ENCODE measurements at regions not wholly inside any gene's neighbourhood (a gene's known extent, or its start where the extent isn't known, plus 50 kb on each side); places are given as distances from the start of the nearest gene placed in this dataset.
"Not testable (repeated sequence)": the region's sequence is repeated elsewhere in the genome, so short reads cannot be mapped to it uniquely, and the experiment has no call there.

- H3K4me3 ChIP-seq (ENCODE audit: insufficient read depth, low read length) = no peak overlapping the region
- TF ChIP-seq CTCF (IDR thresholded peaks at IDR 0.05; ENCODE audit: extremely low read depth, low read depth, low read length) = no peak
- H3K27ac ChIP-seq (ENCODE audit: low read depth, low read length) = no peak overlapping the region
- no peak overlapping the region for H3K4me2 ChIP-seq (ENCODE audit: insufficient read depth, low read length)
- no peak overlapping the region for H2AFZ ChIP-seq (ENCODE audit: low read length)
- DNase-seq (ENCODE audit: insufficient read length, low spot score, missing footprints) = no peak
- no peaks in the 10 kb centered on the region for H3K4me1 ChIP-seq (ENCODE audit: insufficient read depth, low read length)
- H3K27me3 ChIP-seq (ENCODE audit: insufficient read depth, low read length) = no peaks in the 10 kb centered on the region
- no peaks in the 10 kb centered on the region for H3K9me3 ChIP-seq (ENCODE audit: low read depth, low read length)
- no peaks in the 10 kb centered on the region for H4K20me1 ChIP-seq (ENCODE audit: insufficient read depth, low read length)
- H3K79me2 ChIP-seq (ENCODE audit: insufficient read depth, low read length) = no peaks in the 10 kb centered on the region
- no peaks in the 10 kb centered on the region for H3K36me3 ChIP-seq (ENCODE audit: insufficient read depth, low read length)
Observed at GRCh38 chr13:70518081-70518480, 409.8 kb upstream of the KLHL1 start.

GRCh38 chr13:70516226-70516625, 408.0 kb upstream of the KLHL1 start:
- Histone ChIP-seq H3K4me2 (ENCODE audit: insufficient read depth, low read length) (no peak overlapping the region), H3K4me1 (ENCODE audit: insufficient read depth, low read length) (no peaks in the 10 kb centered on the region), H2AFZ (ENCODE audit: low read length) (no peak overlapping the region), H3K36me3 (ENCODE audit: insufficient read depth, low read length) (no peaks in the 10 kb centered on the region), H3K9me3 (ENCODE audit: low read depth, low read length) (no peaks in the 10 kb centered on the region), H4K20me1 (ENCODE audit: insufficient read depth, low read length) (no peaks in the 10 kb centered on the region), H3K4me3 (ENCODE audit: insufficient read depth, low read length) (no peak overlapping the region), H3K27me3 (ENCODE audit: insufficient read depth, low read length) (no peaks in the 10 kb centered on the region), H3K79me2 (ENCODE audit: insufficient read depth, low read length) (no peaks in the 10 kb centered on the region), H3K27ac (ENCODE audit: low read depth, low read length) (no peak overlapping the region)
- no peak for DNase-seq (ENCODE audit: insufficient read length, low spot score, missing footprints)
- no peak for TF ChIP-seq CTCF (IDR thresholded peaks at IDR 0.05; ENCODE audit: extremely low read depth, low read depth, low read length)

GRCh38 chr13:70511861-70512417, 403.7 kb upstream of the KLHL1 start:
- H3K79me2 ChIP-seq (ENCODE audit: insufficient read depth, low read length); H2AFZ ChIP-seq (ENCODE audit: low read length); DNase-seq (ENCODE audit: insufficient read length, low spot score, missing footprints); H3K4me2 ChIP-seq (ENCODE audit: insufficient read depth, low read length); H4K20me1 ChIP-seq (ENCODE audit: insufficient read depth, low read length); H3K36me3 ChIP-seq (ENCODE audit: insufficient read depth, low read length); H3K27me3 ChIP-seq (ENCODE audit: insufficient read depth, low read length); H3K9me3 ChIP-seq (ENCODE audit: low read depth, low read length); H3K4me1 ChIP-seq (ENCODE audit: insufficient read depth, low read length); H3K27ac ChIP-seq (ENCODE audit: low read depth, low read length); H3K4me3 ChIP-seq (ENCODE audit: insufficient read depth, low read length): not testable (repeated sequence)

- Histone ChIP-seq H3K4me3 (ENCODE audit: insufficient read depth, low read length) (no peak overlapping the region), H3K27me3 (ENCODE audit: insufficient read depth, low read length) (no peaks in the 10 kb centered on the region), H3K9me3 (ENCODE audit: low read depth, low read length) (no peaks in the 10 kb centered on the region), H3K4me1 (ENCODE audit: insufficient read depth, low read length) (no peaks in the 10 kb centered on the region), H3K4me2 (ENCODE audit: insufficient read depth, low read length) (no peak overlapping the region), H3K27ac (ENCODE audit: low read depth, low read length) (no peak overlapping the region), H4K20me1 (ENCODE audit: insufficient read depth, low read length) (no peaks in the 10 kb centered on the region), H3K36me3 (ENCODE audit: insufficient read depth, low read length) (no peaks in the 10 kb centered on the region), H3K79me2 (ENCODE audit: insufficient read depth, low read length) (no peaks in the 10 kb centered on the region), H2AFZ (ENCODE audit: low read length) (no peak overlapping the region)
- TF ChIP-seq CTCF (IDR thresholded peaks at IDR 0.05; ENCODE audit: extremely low read depth, low read depth, low read length) = no peak
- DNase-seq (ENCODE audit: insufficient read length, low spot score, missing footprints) = no peak
Observed at GRCh38 chr13:70505809-70506208, 397.6 kb upstream of the KLHL1 start.

Measured in osteoblast (primary cell).